HuH-7 (cell line): ENCODE measurements at regions not wholly inside any gene's neighbourhood (a gene's known extent, or its start where the extent isn't known, plus 50 kb on each side); places are given as distances from the start of the nearest gene placed in this dataset.
"Not testable (repeated sequence)": the region's sequence is repeated elsewhere in the genome, so short reads cannot be mapped to it uniquely, and the experiment has no call there.

ENCODE experiments used
- DNase-seq: peaks from one replicate; pipeline ENCODE4 v3.0.0; 2011; ENCODE audit warnings: low spot score

GRCh38 chr18:45342166-45342565, 273.1 kb upstream of the SLC14A2 start:
- DNase-seq, result no peak

GRCh38 chr18:45342653-45343052, 272.6 kb upstream of the SLC14A2 start:
- DNase-seq, result no peak

GRCh38 chr18:45343365-45343764, 271.9 kb upstream of the SLC14A2 start:
- no peak for DNase-seq

- not testable (repeated sequence) for DNase-seq
Observed at GRCh38 chr18:45344680-45345079, 270.6 kb upstream of the SLC14A2 start.

- DNase-seq, result no peak
Observed at GRCh38 chr18:45349019-45349418, 266.3 kb upstream of the SLC14A2 start.

- DNase-seq, result no peak
Observed at GRCh38 chr18:45349467-45349866, 265.8 kb upstream of the SLC14A2 start.

- DNase-seq, result no peak
Observed at GRCh38 chr18:45350404-45351156, 264.7 kb upstream of the SLC14A2 start.

GRCh38 chr18:45352874-45353273, 262.4 kb upstream of the SLC14A2 start:
- DNase-seq, result no peak

GRCh38 chr18:45353530-45353929, 261.7 kb upstream of the SLC14A2 start:
- no peak for DNase-seq

GRCh38 chr18:45355944-45356520, 259.2 kb upstream of the SLC14A2 start:
- no peak for DNase-seq

GRCh38 chr18:45357686-45358470, 257.4 kb upstream of the SLC14A2 start:
- no peak for DNase-seq

- no peak for DNase-seq
Observed at GRCh38 chr18:45359275-45360009, 255.8 kb upstream of the SLC14A2 start.

- no peak for DNase-seq
Observed at GRCh38 chr18:45361125-45361851, 254.0 kb upstream of the SLC14A2 start.

GRCh38 chr18:45363196-45363595, 252.1 kb upstream of the SLC14A2 start:
- DNase-seq, result no peak

GRCh38 chr18:45365835-45366234, 249.4 kb upstream of the SLC14A2 start:
- DNase-seq, result no peak

- DNase-seq, result no peak
Observed at GRCh38 chr18:45370255-45371010, 244.8 kb upstream of the SLC14A2 start.

- DNase-seq, result no peak
Observed at GRCh38 chr18:45373286-45373880, 241.9 kb upstream of the SLC14A2 start.

GRCh38 chr18:45374236-45374635, 241.0 kb upstream of the SLC14A2 start:
- no peak for DNase-seq

GRCh38 chr18:45374878-45375630, 240.2 kb upstream of the SLC14A2 start:
- no peak for DNase-seq

- DNase-seq, result no peak
Observed at GRCh38 chr18:45376193-45376592, 239.1 kb upstream of the SLC14A2 start.
